Peyer's patch (tissue), 4 donors: ENCODE measurements at regions not wholly inside any gene's neighbourhood (a gene's known extent, or its start where the extent isn't known, plus 50 kb on each side); places are given as distances from the start of the nearest gene placed in this dataset.

ENCODE experiments used
- POLR2A ChIP-seq, 2 donors: fragments of 450-650 bp; IDR thresholded peaks; one replicate each; pipeline ENCODE4 v1.5.1; 2017; ENCODE audit warnings: antibody characterized with exemption in 2 of 2, mild to moderate bottlenecking in 2 of 2, moderate library complexity in 2 of 2
- TF ChIP-seq, protein P1 (sequence below), 6 experiments: fragments of 450-650 bp in 4 of 6; fragments of 200-600 bp in 2 of 6; sonication (generic) in 1 of 6; IDR thresholded peaks; one replicate each; pipeline ENCODE4 v1.5.1; 2017 to 2019; ENCODE audit warnings: antibody characterized with exemption in 6 of 6, mild to moderate bottlenecking in 3 of 6, moderate library complexity in 1 of 6

DNA sequence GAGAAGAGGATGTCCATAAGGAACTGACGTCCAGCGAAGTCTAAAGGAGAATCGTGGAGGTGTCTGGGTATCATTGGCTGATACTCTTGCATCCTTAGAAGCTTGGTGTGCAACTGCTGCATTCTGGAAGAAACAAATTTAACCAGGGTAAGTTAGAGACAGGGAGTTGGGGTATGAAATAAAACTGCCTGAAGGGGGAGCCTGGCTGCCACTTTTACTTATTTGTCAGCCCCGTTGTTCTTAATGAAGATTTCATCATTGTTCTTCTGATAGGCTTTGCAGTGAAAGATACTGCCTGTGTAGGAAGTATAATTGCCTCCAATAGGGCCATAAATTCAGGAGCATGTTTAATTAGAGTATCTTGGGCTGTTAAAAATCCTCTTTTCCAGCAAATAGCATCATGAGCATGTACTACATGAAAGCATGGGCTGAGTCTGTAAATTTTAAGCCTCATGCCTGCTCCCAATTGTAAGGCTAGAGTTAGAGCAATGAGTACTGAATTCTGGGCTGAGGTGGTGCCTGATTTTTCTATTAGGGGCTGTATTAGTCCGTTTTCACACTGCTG, 1264.5 kb upstream of the ACO1 start:
- TF ChIP-seq, protein P1, sequence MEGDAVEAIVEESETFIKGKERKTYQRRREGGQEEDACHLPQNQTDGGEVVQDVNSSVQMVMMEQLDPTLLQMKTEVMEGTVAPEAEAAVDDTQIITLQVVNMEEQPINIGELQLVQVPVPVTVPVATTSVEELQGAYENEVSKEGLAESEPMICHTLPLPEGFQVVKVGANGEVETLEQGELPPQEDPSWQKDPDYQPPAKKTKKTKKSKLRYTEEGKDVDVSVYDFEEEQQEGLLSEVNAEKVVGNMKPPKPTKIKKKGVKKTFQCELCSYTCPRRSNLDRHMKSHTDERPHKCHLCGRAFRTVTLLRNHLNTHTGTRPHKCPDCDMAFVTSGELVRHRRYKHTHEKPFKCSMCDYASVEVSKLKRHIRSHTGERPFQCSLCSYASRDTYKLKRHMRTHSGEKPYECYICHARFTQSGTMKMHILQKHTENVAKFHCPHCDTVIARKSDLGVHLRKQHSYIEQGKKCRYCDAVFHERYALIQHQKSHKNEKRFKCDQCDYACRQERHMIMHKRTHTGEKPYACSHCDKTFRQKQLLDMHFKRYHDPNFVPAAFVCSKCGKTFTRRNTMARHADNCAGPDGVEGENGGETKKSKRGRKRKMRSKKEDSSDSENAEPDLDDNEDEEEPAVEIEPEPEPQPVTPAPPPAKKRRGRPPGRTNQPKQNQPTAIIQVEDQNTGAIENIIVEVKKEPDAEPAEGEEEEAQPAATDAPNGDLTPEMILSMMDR (IDR thresholded peaks at IDR 0.05) = peak; percentile 29 to 53 (median 46)
- no peak for TF ChIP-seq POLR2A (IDR thresholded peaks at IDR 0.05)
